ENCODE measurements at regions not wholly inside any gene's neighbourhood (a gene's known extent, or its start where the extent isn't known, plus 50 kb on each side); places are given as distances from the start of the nearest gene placed in this dataset.

GRCh38 chr9:82196622-82197441, 208.3 kb downstream of the SPATA31D1 start:
- ATAC-seq (no peak), DNase-seq (no peak)
- intact Hi-C loops (cut with DNase I), result no loop called here

GRCh38 chr9:82201196-82201595, 212.6 kb downstream of the SPATA31D1 start:
- intact Hi-C loops (cut with DNase I), result no loop called here
- DNase-seq (no peak), ATAC-seq (no peak)

GRCh38 chr9:82202808-82203207, 214.2 kb downstream of the SPATA31D1 start:
- intact Hi-C loops (cut with DNase I), result no loop called here
- DNase-seq (no peak), ATAC-seq (peak; percentile 41 to 77)

- ATAC-seq, result no peak
- intact Hi-C loops (cut with DNase I), result no loop called here
- no peak for DNase-seq
Observed at GRCh38 chr9:82206490-82206889, 217.9 kb downstream of the SPATA31D1 start.

GRCh38 chr9:82206946-82207345, 218.4 kb downstream of the SPATA31D1 start:
- DNase-seq (no peak), ATAC-seq (no peak)
- intact Hi-C loops (cut with DNase I), result no loop called here

- no peak for DNase-seq
- intact Hi-C loops (cut with DNase I), result no loop called here
- no peak for ATAC-seq
Observed at GRCh38 chr9:82208741-82209450, 220.3 kb downstream of the SPATA31D1 start.

- intact Hi-C loops (cut with DNase I), result no loop called here
- ATAC-seq (no peak), DNase-seq (no peak)
Observed at GRCh38 chr9:82209797-82210470, 221.4 kb downstream of the SPATA31D1 start.

- DNase-seq (no peak), ATAC-seq (no peak)
- intact Hi-C loops (cut with DNase I), result no loop called here
Observed at GRCh38 chr9:82212885-82213284, 224.3 kb downstream of the SPATA31D1 start.

GRCh38 chr9:82216435-82216834, 227.9 kb downstream of the SPATA31D1 start:
- ATAC-seq (no peak), DNase-seq (no peak)
- intact Hi-C loops (cut with DNase I), result no loop called here

GRCh38 chr9:82223442-82223841, 234.9 kb downstream of the SPATA31D1 start:
- intact Hi-C loops (cut with DNase I), result no loop called here
- ATAC-seq (no peak), DNase-seq (no peak)

- intact Hi-C loops (cut with DNase I), result no loop called here
- ATAC-seq (no peak), DNase-seq (no peak)
Observed at GRCh38 chr9:82231411-82231810, 242.8 kb downstream of the SPATA31D1 start.

GRCh38 chr9:82234160-82234943, 245.8 kb downstream of the SPATA31D1 start:
- intact Hi-C loops (cut with DNase I), result no loop called here
- ATAC-seq, result no peak
- DNase-seq, result no peak

GRCh38 chr9:82242285-82242963, 253.9 kb downstream of the SPATA31D1 start:
- ATAC-seq (no peak), DNase-seq (no peak)
- intact Hi-C loops (cut with DNase I), result no loop called here

GRCh38 chr9:82247318-82247717, 258.7 kb downstream of the SPATA31D1 start:
- ATAC-seq, result peak in 1 of 2 donors; percentile 64
- no peak for DNase-seq
- intact Hi-C loops (cut with DNase I), result no loop called here

GRCh38 chr9:82252116-82252515, 263.5 kb downstream of the SPATA31D1 start:
- ATAC-seq, result no peak
- no peak for DNase-seq
- intact Hi-C loops (cut with DNase I), result no loop called here

GRCh38 chr9:82254646-82255367, 266.2 kb downstream of the SPATA31D1 start:
- no peak for ATAC-seq
- intact Hi-C loops (cut with DNase I), result no loop called here

GRCh38 chr9:82255481-82256176, 267.1 kb downstream of the SPATA31D1 start:
- DNase-seq, result no peak
- intact Hi-C loops (cut with DNase I), result no loop called here
- ATAC-seq, result no peak

More at GRCh38 chr9:82254646-82255367, 266.2 kb downstream of the SPATA31D1 start:
- no peak for DNase-seq

GRCh38 chr9:82260691-82261090, 272.1 kb downstream of the SPATA31D1 start:
- ATAC-seq (no peak), DNase-seq (no peak)
- intact Hi-C loops (cut with DNase I), result no loop called here

All from left cardiac atrium (tissue), 4 donors.